Fibroblast of skin of scalp (primary cell): ENCODE measurements at regions not wholly inside any gene's neighbourhood (a gene's known extent, or its start where the extent isn't known, plus 50 kb on each side); places are given as distances from the start of the nearest gene placed in this dataset.
A peak's percentile ranks its signal among the peaks of the same experiment; 100 is the strongest.

ENCODE experiments used
- DNase-seq: peaks from one replicate; pipeline ENCODE4 v3.0.0-alpha.2; 2013

- peak; percentile 93 for DNase-seq
Measured at GRCh38 chr11:128407962-128408361, 179.4 kb downstream of the ETS1 start.

- peak; percentile 63 for DNase-seq
Measured at GRCh38 chr11:128405714-128406662, 181.4 kb downstream of the ETS1 start.

DNA sequence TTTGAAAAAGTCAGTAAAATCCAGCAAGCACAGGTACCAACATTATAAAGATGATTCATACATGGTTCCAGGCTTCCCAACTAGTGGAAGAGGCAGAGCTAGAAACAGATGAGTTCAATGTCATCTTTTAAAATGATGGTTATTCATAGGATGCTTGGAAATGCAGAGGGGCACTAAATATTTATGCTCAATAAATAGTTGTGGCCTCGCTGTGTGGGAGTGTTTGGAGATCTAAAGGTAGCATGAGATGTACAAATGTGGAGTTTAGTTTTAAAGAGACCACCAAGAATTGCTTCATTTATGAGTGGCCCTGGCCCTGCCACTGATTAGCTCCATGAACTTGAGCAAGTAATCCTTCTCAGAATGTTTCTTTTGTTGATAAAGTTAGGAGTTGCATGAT is 182.2 kb downstream of the ETS1 start:
- no peak for DNase-seq

- DNase-seq: no peak
Measured at GRCh38 chr11:128404437-128404836, 182.9 kb downstream of the ETS1 start.

GRCh38 chr11:128400382-128401203 is 186.8 kb downstream of the ETS1 start:
- DNase-seq: peak; percentile 90

DNA sequence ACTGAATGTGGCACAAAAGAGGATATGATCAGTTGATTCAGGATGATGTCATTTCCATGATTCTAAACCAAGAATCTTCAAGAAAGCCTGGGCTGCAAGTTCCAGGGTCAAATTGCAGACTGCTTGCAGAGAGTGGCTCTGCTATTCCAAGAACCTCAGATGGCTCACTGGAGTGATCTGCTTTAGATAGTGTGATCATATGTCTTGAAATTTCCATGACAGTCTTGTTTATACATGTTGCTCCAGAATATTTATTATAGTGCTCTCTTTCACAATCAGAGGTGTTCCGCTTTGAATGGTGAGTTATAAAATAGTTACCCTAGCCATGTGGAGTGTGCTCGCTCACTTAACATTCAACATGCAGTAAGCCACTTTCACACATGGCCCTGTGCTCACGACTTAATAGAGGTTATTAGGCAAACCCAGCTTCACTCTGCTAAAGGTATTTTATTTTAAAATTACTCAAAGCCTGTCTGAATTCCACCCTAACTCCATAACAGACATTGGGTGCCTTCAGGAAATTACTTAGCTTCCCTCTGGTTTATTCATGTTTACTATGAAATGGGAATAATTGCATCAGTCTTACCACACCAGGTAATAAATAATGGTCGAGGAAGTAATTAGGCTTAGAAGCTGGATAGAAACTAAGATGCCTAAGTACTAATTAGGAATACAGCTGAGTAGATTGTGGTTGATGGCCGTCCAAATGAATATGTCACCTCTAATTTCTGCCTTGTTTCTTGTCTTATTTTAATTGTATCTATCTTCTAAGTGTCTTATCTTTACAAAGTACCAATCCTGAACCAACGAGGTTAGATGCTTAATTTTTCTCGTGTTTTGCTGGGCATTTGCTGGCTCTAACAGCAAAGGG is 187.9 kb downstream of the ETS1 start:
- peak; percentile 70 for DNase-seq

DNA sequence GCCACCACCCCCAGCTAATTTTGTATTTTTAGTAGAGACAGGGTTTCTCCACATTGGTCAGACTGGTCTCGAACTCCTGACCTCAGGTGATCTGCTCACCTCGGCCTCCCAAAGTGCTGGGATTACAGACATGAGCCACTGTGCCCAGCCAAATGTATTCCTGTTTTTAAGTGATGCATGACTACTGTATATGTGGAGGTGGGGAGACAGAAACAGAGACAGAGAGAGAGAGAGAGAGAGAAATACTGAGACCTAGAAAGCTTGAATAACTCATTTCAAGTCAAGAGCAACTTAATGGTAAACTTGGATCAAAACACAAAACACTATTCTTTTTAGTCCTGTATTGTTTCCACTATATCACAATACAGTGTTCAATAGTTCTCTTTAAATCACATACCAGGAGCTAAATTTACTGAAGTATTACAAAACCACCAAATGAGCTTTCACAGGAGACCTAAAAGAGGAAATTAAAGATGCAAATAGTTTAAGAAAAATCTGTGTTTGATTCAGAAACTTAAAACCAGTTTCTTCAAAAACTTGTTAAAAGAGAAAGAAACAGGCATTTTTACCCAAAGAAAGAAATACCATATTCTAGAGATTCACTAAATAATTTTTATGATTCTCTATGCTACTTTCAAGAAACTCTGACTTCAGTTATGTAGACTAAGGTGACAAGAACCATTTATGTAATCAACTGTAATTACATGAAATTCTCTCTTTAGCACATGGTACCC is 188.7 kb downstream of the ETS1 start:
- DNase-seq: no peak

DNA sequence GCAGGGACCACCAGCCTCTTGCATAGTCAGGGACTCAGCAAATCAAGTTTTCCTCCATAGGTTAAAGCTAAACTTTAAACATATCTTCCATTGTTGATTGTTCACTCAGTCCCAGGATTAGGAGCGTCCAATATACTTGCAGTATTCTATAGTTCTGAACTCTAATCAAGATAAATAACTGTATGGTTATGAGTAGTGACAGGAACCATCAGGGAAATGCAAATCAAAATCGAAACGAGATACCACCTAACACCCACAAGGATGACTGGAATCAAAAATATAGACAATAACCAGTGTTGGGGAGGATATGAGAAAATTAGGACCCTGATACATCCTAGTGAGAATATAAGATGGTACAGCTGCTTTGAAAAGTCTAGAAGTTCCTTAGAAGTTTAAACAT is 190.0 kb downstream of the ETS1 start:
- DNase-seq: no peak

DNA sequence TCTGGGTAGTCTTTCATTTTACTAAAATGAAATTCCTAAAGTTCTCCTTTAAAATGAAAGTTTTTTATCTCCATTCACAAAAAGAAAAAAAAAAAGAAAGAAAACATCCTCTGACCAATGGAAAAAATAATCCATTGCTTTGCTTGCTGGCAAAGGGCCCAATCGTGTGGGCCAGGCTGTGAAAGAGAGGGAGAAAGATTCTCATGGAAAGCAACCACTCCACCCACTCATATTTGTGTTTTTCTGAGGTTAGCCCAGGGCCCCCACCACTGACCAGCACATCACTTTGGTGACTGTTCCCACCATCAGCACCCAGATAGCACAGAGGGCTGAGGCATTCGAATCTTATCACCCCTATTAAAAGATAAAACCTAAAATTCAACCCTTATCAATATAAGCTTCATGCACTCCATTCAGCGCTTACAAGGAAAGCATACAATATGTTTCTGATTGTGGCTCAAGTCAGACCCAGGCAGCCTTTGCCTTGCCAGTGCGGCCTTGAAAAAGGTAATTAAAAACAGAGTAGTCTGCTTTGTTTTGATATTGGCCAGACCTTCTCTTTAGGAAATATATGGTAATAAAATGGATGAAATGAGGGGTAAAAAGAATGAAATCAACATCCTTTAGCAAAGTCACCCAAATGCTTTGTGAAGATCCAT is 192.8 kb downstream of the ETS1 start:
- peak; percentile 66 for DNase-seq

DNA sequence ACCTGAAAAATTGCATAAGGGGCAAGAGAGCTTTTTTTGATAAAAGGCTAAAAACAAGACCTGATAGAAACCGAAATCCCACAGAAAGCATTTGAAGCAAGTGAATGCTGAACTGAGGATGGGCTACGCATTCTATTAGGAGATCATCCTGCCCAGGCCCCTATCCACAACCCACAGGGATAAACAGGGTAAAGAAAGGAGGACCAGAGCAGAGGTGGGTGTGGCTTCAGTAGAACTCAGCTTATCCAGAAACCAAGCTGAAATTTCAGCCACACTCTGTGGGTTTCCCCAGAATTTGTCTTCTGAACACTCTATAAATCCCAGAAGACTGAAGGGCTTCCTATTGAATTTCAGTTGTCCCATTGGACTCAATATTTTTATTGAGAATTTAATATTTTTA is 195.1 kb downstream of the ETS1 start:
- no peak for DNase-seq

DNA sequence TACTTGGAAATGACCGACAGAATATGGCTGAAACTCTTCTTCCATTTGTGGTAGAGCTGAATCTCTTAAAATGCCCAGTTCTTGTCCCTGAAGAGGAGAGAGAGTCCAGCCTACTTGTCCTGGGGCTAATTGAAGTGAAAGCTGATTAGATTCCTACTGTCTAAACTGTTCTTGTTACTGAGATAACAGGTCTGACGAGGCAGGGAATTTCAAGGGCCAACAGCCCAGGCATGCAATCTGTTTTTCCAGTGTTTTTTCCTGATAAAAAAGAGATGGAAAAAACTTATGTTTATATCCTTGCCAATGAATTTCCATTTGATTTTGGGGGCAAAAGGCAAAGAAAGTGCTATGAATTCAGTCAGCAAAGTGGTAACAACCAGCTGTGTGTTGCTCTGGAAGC is 195.5 kb downstream of the ETS1 start:
- DNase-seq: no peak

GRCh38 chr11:128390246-128390645 is 197.1 kb downstream of the ETS1 start:
- DNase-seq: no peak

- DNase-seq: no peak
Measured at GRCh38 chr11:128389461-128389976, 197.8 kb downstream of the ETS1 start.

DNA sequence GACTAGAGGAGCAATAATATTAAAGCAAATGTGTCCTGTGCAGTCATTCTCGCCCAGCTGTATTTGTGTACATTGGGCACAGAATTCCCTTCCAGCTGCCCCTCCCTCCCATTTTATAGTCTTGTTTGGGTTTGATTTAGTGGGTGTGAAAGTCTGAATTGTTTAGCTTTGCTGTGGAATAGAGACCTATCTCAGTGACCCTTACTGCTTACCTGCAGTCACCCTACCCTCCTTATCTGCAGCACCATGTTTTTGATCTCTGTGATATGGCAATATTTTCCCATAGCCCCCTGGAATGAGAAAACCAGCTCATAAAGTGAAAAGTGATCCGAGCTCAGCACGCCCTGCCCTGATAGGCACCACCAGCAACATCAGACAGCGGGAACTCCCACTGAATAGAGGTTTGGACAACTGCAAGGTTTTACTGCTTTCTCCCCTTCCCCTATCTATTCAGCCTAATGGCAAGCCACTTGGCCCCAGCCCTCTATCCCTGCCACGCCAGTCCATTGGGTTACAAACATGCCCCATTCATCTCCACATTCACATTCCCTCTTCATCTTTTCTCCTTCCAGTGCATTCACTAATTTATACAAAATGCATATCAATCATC is 199.0 kb downstream of the ETS1 start:
- DNase-seq: no peak

DNA sequence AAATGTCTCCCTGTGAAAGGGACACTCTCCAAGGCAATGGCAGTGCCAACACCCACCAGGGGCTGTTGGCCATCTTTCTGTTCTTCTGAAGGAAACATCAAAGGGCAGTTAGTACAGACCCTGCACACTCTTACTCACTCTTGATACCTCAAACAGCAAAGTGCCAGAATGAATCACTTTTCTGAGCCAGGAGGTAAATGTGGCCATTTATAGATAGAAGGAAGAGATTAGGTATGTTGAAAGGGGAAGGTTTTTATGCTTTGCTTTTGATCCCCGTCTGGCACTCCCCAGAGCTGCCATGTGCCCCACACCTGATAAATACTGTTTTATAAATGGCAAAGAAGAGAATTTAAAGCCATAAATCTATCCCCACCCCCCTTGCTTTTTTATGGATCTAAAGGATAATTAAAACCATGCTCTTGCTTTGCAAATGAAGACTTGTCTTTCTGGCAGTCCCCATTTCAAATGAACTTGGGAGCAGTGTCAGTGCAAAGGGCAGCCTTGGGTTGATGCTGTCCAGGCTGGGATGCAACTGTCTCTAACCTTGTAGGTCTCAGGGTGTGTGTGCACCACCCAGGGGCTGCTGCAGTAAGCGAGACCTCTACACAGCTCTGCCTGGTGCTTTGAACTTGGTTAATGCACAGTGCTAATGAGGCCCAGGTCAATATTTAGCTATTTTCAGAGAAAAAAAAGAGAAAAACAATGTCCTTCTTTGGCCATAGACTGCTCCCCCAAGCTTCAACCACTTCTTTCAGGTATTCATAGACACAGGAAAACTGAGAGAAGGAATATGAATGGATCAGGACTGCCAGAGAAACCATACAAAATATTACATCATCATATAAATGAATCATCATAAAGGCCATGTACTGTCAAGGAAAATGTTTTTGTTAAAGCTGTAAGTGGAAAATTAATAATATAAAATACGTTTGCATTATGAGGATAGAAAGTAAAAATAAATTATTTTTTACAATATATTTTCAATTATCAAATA is 207.5 kb downstream of the ETS1 start:
- peak; percentile 35 for DNase-seq

DNA sequence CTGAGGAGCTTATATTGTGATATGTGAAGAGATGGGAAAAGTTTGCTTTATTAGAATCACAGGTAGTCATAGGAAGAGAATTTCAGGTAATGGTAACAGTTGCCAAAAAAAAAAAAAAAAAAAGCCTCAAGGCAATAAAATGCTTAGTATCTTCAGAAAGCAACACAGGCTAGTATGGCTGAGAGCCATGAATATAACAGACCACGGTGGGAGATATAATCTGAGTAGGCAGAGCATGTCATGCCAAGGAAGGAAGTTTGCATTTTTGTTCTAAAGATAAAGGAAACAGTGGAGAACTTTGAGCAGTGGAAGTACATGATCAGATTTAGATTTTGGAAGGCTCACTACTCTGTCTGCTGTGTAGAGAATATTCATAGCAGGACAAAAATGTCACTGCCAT is 211.4 kb downstream of the ETS1 start:
- no peak for DNase-seq

DNA sequence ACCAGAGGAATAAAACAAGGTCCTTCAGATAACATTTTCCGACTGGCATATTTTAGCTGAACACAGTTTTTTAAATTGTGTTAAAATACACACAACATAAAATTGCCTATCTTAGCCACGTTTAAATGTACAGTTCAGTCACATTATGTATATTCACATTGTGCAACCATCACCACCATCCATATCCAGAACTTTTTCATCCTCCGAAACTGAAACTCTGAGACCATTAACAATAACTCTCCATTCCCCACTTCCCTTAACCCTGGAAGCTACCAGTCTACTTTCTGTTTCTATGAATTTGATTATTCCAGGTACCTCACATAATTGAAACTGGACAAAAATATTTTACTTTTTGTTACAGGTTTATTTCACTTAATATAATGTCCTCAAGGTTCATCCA is 213.3 kb downstream of the ETS1 start:
- DNase-seq: no peak

DNA sequence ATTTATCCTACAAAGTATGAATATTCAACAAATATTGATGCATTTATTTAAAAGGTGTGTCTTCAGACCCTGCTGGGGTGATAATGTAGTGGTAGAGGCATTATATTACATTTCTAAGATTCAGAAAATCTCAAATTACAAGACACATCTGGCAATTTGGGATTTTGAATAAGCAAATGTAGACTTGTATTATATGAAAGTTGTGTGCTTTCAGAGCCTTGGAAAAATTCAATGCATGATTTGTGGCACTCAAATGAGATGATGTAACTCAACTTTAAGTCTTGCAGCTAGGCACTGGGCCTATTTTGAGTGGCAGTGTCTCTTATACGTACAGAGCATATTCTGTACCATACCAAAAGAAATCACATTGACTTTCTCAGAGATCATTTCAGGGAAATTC is 214.4 kb downstream of the ETS1 start:
- DNase-seq: peak; percentile 36

DNA sequence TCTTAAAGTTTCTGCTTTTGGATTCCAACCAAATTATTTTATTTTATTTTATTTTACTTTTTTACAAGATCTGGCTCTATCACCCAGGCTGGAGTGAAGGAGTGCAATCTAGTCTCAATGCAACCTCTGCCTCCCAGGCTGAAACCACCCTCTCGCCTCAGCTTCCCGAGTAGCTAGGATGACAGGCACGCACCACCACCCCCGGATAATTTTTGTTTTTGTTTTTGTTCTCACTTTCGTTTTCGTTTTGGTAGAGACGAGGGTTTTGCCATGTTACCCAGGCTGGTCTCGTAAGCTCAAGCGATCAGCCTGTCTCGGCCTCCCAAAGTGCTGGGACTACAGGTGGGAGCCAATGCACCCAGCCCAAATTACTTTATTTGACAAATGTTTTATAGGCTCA is 219.8 kb downstream of the ETS1 start:
- DNase-seq: no peak
